PC-3 (cell line): ENCODE measurements at regions not wholly inside any gene's neighbourhood (a gene's known extent, or its start where the extent isn't known, plus 50 kb on each side); places are given as distances from the start of the nearest gene placed in this dataset.

Experiments used
- ATAC-seq: fragments of 200-7000 bp; cut with Tn5 transposase; 2 replicates; pipeline ENCODE4 v1.9.1; 2020; ENCODE audit warnings: mild to moderate bottlenecking, moderate library complexity
- BruUV-seq: library from RNA; stranded (reverse); fragments of 400-500 nt; replicated peaks from 2 replicates; lab custom pipeline; 2021; lab: Mats Ljungman, UMichigan
- CTCF ChIA-PET: fragments of 300-600 bp; sonication (Branson Sonifier 250); formaldehyde crosslinking; loops from one replicate; lab custom pipeline; 2022; ENCODE audit warnings: antibody characterized with exemption; lab: Charles Lee
- POLR2A ChIA-PET: fragments of 300-600 bp; sonication (Branson Sonifier 250); formaldehyde crosslinking; loops from one replicate; lab custom pipeline; 2022; ENCODE audit warnings: antibody characterized with exemption; ENCODE audit not compliant: unreplicated experiment; lab: Charles Lee
- DNase-seq: peaks from one replicate; pipeline ENCODE4 v3.0.0-alpha.2; 2015
- H2AFZ ChIP-seq: fragments of 300-600 bp; sonication (generic); 2 replicates; pipeline ENCODE4 v1.6.0; 2016; ENCODE audit warnings: antibody characterized with exemption, low read length
- H3F3A ChIP-seq: fragments of 300-600 bp; sonication (generic); one replicate; pipeline ENCODE4 v1.6.0; 2017; ENCODE audit warnings: antibody characterized with exemption, low read length, control low read depth, mild to moderate bottlenecking; ENCODE audit not compliant: unreplicated experiment
- H3K27ac ChIP-seq: fragments of 300-600 bp; sonication (generic); 2 replicates; pipeline ENCODE4 v1.5.1; 2016; ENCODE audit warnings: mild to moderate bottlenecking, low read length
- H3K27me3 ChIP-seq: fragments of 300-600 bp; sonication (generic); 2 replicates; pipeline ENCODE4 v1.6.1; 2016; ENCODE audit warnings: low read length, mixed read lengths
- H3K36me3 ChIP-seq: fragments of 300-600 bp; sonication (generic); 2 replicates; pipeline ENCODE4 v1.6.1; 2016; ENCODE audit warnings: low read depth, mixed run types, low read length, mixed read lengths
- H3K4me1 ChIP-seq: fragments of 300-600 bp; sonication (generic); 2 replicates; pipeline ENCODE4 v1.5.1; 2016; ENCODE audit warnings: low read length; ENCODE audit not compliant: insufficient read depth
- H3K4me2 ChIP-seq: fragments of 300-600 bp; sonication (generic); 2 replicates; pipeline ENCODE4 v1.6.0; 2016; ENCODE audit warnings: low read length
- H3K4me3 ChIP-seq: fragments of 300-600 bp; sonication (generic); 2 replicates; pipeline ENCODE4 v1.5.1; 2016; ENCODE audit warnings: mild to moderate bottlenecking, low read length, mixed read lengths
- H3K79me2 ChIP-seq: fragments of 300-600 bp; sonication (generic); 2 replicates; pipeline ENCODE4 v1.6.1; 2017; ENCODE audit warnings: low read length, mixed read lengths
- H3K9ac ChIP-seq: fragments of 300-600 bp; sonication (generic); 2 replicates; pipeline ENCODE4 v1.6.0; 2016; ENCODE audit warnings: mild to moderate bottlenecking, low read length
- H3K9me2 ChIP-seq: fragments of 300-600 bp; sonication (generic); replicated peaks from 2 replicates; pipeline ENCODE4 v1.6.1; 2016; ENCODE audit warnings: mixed run types, low read length, mixed read lengths
- H3K9me3 ChIP-seq: fragments of 300-600 bp; sonication (generic); 2 replicates; pipeline ENCODE4 v1.6.1; 2016; ENCODE audit warnings: low read length, mixed read lengths
- H4K20me1 ChIP-seq: fragments of 300-600 bp; sonication (generic); 2 replicates; pipeline ENCODE4 v1.6.1; 2016; ENCODE audit warnings: low read length, mixed read lengths
- CTCF ChIP-seq: fragments of 300-600 bp; sonication (generic); conservative IDR thresholded peaks from 2 replicates; pipeline ENCODE4 v1.5.1; 2017; ENCODE audit warnings: antibody characterized with exemption, low read depth, mild to moderate bottlenecking, low read length
- EZH2 ChIP-seq: fragments of 300-600 bp; sonication (generic); IDR thresholded peaks from one replicate; pipeline ENCODE4 v1.6.1; 2017; ENCODE audit warnings: antibody characterized with exemption, mild to moderate bottlenecking, low read length; ENCODE audit not compliant: unreplicated experiment
- EZH2phosphoT487 ChIP-seq: fragments of 300-600 bp; sonication (generic); IDR thresholded peaks from 2 replicates; pipeline ENCODE4 v1.6.1; 2018; ENCODE audit warnings: mild to moderate bottlenecking, antibody characterized with exemption, low read length, borderline replicate concordance
- intact Hi-C: fragments of 100-400 bp; cut with micrococcal nuclease; formaldehyde crosslinking; loops from 2 replicates; pipeline ENCODE4 v1.9.0; 2023

DNA sequence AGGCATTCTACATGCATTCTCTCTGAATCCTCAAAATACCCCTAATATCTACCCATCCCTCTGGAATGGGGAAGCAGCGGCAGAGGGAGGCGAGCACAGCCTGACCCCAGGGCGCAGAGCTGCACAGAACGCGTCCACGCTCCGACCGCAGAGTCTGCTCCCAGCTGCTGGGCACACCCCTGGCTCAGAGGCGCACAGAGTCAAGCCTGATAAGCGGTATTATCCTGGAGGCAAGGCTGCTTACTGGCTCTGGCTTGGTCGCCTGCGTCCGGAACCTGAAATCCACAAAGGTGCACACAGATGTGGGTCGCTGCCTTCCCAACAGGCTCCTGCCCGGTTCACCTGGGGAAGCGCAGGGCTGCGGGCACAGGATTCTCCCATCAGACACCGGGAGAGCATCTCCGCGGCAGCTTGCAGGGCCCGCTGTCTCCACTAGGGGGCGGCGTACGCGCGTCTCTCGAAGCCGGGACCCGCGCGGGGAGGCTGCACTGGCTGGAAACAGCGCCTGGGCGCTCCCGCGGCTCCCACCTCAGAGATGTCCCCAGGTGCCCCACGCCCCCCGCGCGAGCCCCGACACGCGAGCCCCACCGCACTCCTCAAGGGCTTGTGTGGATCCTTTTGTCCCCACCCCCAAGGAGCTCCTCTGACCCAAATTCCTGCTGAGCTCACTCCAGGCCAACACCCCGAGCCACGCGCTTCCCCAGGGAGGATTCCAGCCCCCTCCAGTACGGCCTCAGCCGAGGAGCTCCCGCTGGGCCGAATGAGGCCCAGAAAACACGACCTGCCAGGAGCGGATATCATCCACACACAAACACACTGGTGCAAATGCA lies 120.1 kb upstream of the FZD10 start:
- intact Hi-C loops, result no loop called here
- H3K4me1 ChIP-seq, result no peaks in the 10 kb centered on the region
- no peaks in the 10 kb centered on the region for H3K36me3 ChIP-seq
- BruUV-seq, result no TSS peak
- H3F3A ChIP-seq, result no peaks in the 10 kb centered on the region
- H3K4me3 ChIP-seq, result no peak overlapping the region
- no peaks in the 10 kb centered on the region for H3K9me2 ChIP-seq
- ATAC-seq, result no peak
- no peak for DNase-seq
- H3K27ac ChIP-seq, result no peak overlapping the region
- no peak overlapping the region for H2AFZ ChIP-seq
- H3K9ac ChIP-seq, result no peak overlapping the region
- H3K27me3 ChIP-seq, result peaks cover 22% of the 10 kb centered on the region; the same call in 1 of the 2 replicates
- CTCF ChIA-PET, result no interaction called here
- no peaks in the 10 kb centered on the region for H3K79me2 ChIP-seq
- POLR2A ChIA-PET, result no interaction called here
- no peak overlapping the region for H3K4me2 ChIP-seq
- H4K20me1 ChIP-seq, result no peaks in the 10 kb centered on the region
- peaks cover 6% of the 10 kb centered on the region; the same call in 1 of the 2 replicates for H3K9me3 ChIP-seq
- TF ChIP-seq CTCF (peak; percentile 39), EZH2phosphoT487 (no peak)

GRCh38 chr12:130043685-130044406 lies 118.4 kb upstream of the FZD10 start:
- Histone ChIP-seq H3K79me2 (no peaks in the 10 kb centered on the region), H3K9ac (no peak overlapping the region), H2AFZ (no peak overlapping the region), H3F3A (no peaks in the 10 kb centered on the region), H3K4me2 (no peak overlapping the region), H3K27me3 (peaks cover 22% of the 10 kb centered on the region; the same call in 1 of the 2 replicates), H3K36me3 (no peaks in the 10 kb centered on the region), H3K4me3 (no peak overlapping the region), H3K9me2 (no peaks in the 10 kb centered on the region), H3K27ac (no peak overlapping the region), H3K4me1 (no peaks in the 10 kb centered on the region), H3K9me3 (peaks cover 6% of the 10 kb centered on the region; the same call in 1 of the 2 replicates), H4K20me1 (no peaks in the 10 kb centered on the region)
- intact Hi-C loops, result no loop called here
- CTCF ChIA-PET, result no interaction called here
- BruUV-seq, result no TSS peak
- DNase-seq (no peak), ATAC-seq (no peak)
- TF ChIP-seq CTCF (no peak), EZH2phosphoT487 (no peak), EZH2 (no peak)
- POLR2A ChIA-PET, result no interaction called here
